GM12864 (cell line): ENCODE measurements at regions not wholly inside any gene's neighbourhood (a gene's known extent, or its start where the extent isn't known, plus 50 kb on each side); places are given as distances from the start of the nearest gene placed in this dataset.

Source experiments
- DNase-seq: peaks from one replicate; pipeline ENCODE4 v3.0.0-alpha.2; 2011; ENCODE audit warnings: low read depth
- H3K4me3 ChIP-seq: 2 replicates; pipeline ENCODE4 v1.5.1; 2011; ENCODE audit warnings: mild to moderate bottlenecking, low read depth, low read length, control low read depth
- CTCF ChIP-seq: IDR thresholded peaks from 2 replicates; pipeline ENCODE4 v1.5.1; 2011; ENCODE audit warnings: low read depth, mild to moderate bottlenecking, moderate library complexity, low read length, control low read depth, inconsistent platforms; ENCODE audit errors: missing control alignments

GRCh38 chrX:42485601-42486000, 292.4 kb downstream of the PPP1R2C start:
- no peak for TF ChIP-seq CTCF
- DNase-seq, result no peak

GRCh38 chrX:42484233-42484632, 293.7 kb downstream of the PPP1R2C start:
- TF ChIP-seq CTCF, result no peak
- no peak overlapping the region for H3K4me3 ChIP-seq
- DNase-seq, result no peak

More at GRCh38 chrX:42485601-42486000, 292.4 kb downstream of the PPP1R2C start:
- no peak overlapping the region for H3K4me3 ChIP-seq

DNA sequence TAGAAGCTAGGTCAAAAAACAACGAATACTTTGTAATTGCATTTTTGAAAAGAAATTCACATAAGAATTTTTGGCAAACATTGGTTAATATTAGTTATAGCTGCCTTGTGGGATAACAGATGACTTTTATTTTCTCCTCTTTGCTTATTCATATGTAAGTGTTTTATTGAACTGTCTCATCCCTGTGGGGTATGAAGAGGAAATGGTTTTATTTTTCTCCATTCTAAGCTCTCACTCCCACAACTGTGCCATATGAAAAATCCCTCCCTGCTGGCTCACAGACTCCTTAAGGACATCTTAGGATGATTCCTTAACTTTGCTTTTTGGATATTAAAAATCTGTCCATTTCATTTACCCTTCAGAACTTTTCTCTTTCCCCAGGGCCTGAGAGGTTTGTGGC, 300.6 kb downstream of the PPP1R2C start:
- H3K4me3 ChIP-seq, result no peak overlapping the region
- TF ChIP-seq CTCF, result no peak
- DNase-seq, result no peak

- H3K4me3 ChIP-seq, result no peak overlapping the region
- DNase-seq, result no peak
- TF ChIP-seq CTCF, result no peak
Measured at GRCh38 chrX:42472727-42473126, 305.2 kb downstream of the PPP1R2C start.

GRCh38 chrX:42466332-42467046, 311.5 kb downstream of the PPP1R2C start:
- no peak for TF ChIP-seq CTCF
- H3K4me3 ChIP-seq, result no peak overlapping the region
- no peak for DNase-seq

GRCh38 chrX:42465821-42466220, 312.1 kb downstream of the PPP1R2C start:
- no peak for DNase-seq
- H3K4me3 ChIP-seq, result no peak overlapping the region
- TF ChIP-seq CTCF, result no peak
